ENCODE measurements at regions not wholly inside any gene's neighbourhood (a gene's known extent, or its start where the extent isn't known, plus 50 kb on each side); places are given as distances from the start of the nearest gene placed in this dataset.

DNA sequence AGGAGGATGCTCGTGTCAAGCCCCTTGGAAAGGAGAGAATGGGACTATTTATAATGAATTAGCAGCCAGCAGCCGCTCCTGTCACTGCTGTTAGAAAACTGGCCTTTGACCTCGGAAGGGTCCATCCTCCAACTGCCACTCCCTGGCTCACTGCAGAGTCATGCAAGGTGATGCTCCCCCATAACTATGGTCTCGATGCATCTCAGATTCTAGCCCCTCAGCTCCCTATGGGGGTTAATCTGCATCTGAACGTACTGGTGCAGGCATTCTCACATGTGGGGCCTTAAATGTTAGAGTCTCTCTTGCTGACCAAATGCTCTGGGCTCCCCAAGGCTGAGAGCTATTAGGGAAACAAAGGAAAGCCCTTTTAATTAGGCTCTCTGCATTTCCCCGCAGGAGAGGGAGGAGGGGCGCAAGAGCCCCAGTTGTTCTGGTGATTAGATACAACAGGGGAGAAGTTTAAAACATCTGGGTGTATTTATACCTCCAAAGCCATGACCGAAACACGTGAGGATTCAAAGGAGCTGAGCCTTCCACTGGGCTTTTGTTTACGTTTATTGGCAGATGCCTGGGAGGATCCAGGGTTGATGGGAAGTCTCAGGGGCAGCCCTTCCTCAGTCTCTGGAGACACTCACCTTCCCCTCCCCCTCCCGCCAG lies 182.5 kb downstream of the OPA1 start:
- TF ChIP-seq, protein P1, sequence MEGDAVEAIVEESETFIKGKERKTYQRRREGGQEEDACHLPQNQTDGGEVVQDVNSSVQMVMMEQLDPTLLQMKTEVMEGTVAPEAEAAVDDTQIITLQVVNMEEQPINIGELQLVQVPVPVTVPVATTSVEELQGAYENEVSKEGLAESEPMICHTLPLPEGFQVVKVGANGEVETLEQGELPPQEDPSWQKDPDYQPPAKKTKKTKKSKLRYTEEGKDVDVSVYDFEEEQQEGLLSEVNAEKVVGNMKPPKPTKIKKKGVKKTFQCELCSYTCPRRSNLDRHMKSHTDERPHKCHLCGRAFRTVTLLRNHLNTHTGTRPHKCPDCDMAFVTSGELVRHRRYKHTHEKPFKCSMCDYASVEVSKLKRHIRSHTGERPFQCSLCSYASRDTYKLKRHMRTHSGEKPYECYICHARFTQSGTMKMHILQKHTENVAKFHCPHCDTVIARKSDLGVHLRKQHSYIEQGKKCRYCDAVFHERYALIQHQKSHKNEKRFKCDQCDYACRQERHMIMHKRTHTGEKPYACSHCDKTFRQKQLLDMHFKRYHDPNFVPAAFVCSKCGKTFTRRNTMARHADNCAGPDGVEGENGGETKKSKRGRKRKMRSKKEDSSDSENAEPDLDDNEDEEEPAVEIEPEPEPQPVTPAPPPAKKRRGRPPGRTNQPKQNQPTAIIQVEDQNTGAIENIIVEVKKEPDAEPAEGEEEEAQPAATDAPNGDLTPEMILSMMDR (IDR thresholded peaks at IDR 0.05), result no peak
- no peak for TF ChIP-seq POLR2A (IDR thresholded peaks at IDR 0.05)
